Putamen (tissue), 1 donor: ENCODE measurements at regions not wholly inside any gene's neighbourhood (a gene's known extent, or its start where the extent isn't known, plus 50 kb on each side); places are given as distances from the start of the nearest gene placed in this dataset.
"Not testable (repeated sequence)": the region's sequence is repeated elsewhere in the genome, so short reads cannot be mapped to it uniquely, and the experiment has no call there.

ENCODE experiments used
- DNase-seq: peaks from one replicate; pipeline ENCODE4 v3.0.0-alpha.2; 2016; ENCODE audit warnings: low spot score

DNA sequence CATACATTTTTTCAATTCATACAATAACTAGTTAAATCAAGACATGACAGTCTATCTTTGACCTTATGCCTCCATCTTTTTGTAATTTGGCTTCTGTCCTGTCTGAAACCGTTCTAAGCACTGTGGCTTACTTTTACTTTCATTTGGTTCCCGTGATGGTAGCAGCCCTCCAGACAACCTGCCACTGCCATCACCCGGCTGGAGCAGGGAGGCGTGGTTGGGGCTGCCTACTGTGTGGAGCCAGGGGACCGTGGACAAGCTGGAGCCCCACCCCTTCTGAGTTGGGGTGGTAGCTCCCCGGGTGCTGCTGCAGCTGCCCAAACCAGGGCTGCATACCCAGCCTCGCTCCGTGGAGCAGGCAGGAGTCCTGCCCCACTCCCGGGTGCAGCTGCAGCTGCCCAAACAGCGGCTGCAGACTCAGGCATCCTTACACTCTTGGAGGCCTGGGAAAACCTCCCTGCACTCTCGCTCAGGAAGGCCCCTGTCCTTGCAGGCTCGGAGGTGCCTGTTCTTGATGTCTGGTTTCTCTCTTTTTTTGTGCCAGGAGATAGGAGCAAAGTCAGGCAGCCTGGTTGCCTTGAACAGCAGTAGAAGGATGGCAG, 312.4 kb downstream of the ANKRD30B start:
- DNase-seq, result not testable (repeated sequence)

DNA sequence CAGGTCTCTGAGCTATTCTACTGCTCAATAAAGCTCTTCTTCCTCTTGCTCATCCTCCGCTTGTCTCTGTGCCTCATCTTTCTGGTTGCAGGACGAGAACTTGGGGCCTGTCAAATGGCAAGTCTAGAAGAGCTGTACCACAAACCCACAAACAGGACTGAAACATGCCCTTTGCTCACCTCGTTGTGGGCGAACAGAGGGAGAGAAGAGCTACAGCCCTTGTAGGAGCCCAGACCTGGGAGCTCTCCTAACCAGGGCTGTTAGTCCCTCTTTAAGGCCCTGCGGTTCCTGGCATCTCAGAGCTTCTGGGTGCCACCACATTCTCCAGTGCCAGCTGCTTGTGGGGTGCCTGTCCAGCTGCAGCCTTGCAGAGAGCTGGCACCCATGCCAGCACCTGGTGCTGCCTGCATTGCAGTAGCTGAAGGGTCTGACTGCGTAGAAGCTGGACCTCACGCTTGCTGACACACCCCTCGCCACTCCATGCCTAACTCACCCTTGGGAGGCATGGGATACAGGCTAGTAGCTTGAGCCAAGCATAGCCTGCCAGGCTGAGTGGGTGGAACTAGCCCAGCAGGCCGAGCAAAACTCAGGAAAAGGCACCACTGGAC, 313.4 kb downstream of the ANKRD30B start:
- not testable (repeated sequence) for DNase-seq

DNA sequence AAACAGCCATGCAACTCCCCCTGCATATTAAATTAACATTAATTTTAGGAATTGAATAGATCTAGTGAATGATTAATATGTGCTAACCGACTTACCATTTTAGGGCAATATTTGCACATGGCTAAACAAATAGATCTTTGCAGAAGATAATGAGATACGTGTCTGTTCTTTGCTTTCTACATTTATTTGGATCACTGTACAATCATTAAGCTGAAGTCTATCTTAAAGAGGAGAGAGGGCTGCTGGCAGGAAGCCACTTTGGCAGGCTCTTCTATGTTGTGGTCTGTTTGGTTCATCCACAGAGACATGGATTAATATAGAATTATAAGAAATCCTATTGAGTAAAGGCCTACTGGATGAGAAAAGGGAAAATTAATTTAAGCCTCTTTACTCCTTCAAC, 318.5 kb downstream of the ANKRD30B start:
- not testable (repeated sequence) for DNase-seq

DNA sequence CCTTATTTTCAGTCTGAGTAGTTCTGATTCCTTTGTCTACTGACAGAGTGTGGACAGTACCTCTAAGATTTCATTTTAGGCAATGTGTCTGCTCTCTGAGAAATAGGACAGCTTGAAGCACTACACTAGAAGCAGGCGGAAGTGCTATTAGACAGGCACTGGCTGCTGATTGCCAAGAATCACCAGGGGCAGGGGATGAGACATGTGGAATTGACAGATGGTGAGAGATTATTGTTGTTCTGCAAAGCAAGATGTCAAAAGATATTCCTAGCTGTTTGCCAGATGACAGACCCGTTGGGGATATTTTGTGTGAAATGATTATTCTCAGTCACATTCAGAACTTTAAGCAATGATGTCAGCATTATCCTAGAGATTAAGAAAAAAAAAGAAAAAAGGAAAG, 323.3 kb downstream of the ANKRD30B start:
- not testable (repeated sequence) for DNase-seq
